GM21723 (cell line): ENCODE measurements at regions not wholly inside any gene's neighbourhood (a gene's known extent, or its start where the extent isn't known, plus 50 kb on each side); places are given as distances from the start of the nearest gene placed in this dataset.

Experiments used
- ATAC-seq: cut with Tn5 transposase; IDR thresholded peaks from one replicate; pipeline ENCODE4 v1.9.1; 2021; ENCODE audit warnings: mild to moderate bottlenecking, moderate library complexity; ENCODE audit not compliant: unreplicated experiment

- no peak for ATAC-seq
Measured at GRCh38 chr11:115724666-115725065, 220.5 kb upstream of the CADM1 start.

- no peak for ATAC-seq
Measured at GRCh38 chr11:115722711-115723110, 218.5 kb upstream of the CADM1 start.

- no peak for ATAC-seq
Measured at GRCh38 chr11:115721296-115721995, 217.2 kb upstream of the CADM1 start.

- ATAC-seq = no peak
Measured at GRCh38 chr11:115720602-115721245, 216.5 kb upstream of the CADM1 start.

- no peak for ATAC-seq
Measured at GRCh38 chr11:115718945-115719344, 214.7 kb upstream of the CADM1 start.

- no peak for ATAC-seq
Measured at GRCh38 chr11:115718106-115718505, 213.9 kb upstream of the CADM1 start.

GRCh38 chr11:115716601-115717529 lies 212.7 kb upstream of the CADM1 start:
- ATAC-seq = no peak

- ATAC-seq = no peak
Measured at GRCh38 chr11:115716080-115716479, 211.9 kb upstream of the CADM1 start.

- no peak for ATAC-seq
Measured at GRCh38 chr11:115715251-115715770, 211.1 kb upstream of the CADM1 start.

GRCh38 chr11:115712296-115712695 lies 208.1 kb upstream of the CADM1 start:
- ATAC-seq = no peak

GRCh38 chr11:115710980-115711379 lies 206.8 kb upstream of the CADM1 start:
- no peak for ATAC-seq

- no peak for ATAC-seq
Measured at GRCh38 chr11:115710426-115710825, 206.2 kb upstream of the CADM1 start.

- ATAC-seq = no peak
Measured at GRCh38 chr11:115709297-115709696, 205.1 kb upstream of the CADM1 start.

- ATAC-seq = no peak
Measured at GRCh38 chr11:115707180-115707905, 203.1 kb upstream of the CADM1 start.

GRCh38 chr11:115706626-115707135 lies 202.5 kb upstream of the CADM1 start:
- ATAC-seq = no peak

- ATAC-seq = no peak
Measured at GRCh38 chr11:115705200-115705599, 201.0 kb upstream of the CADM1 start.

- no peak for ATAC-seq
Measured at GRCh38 chr11:115700981-115701875, 197.0 kb upstream of the CADM1 start.

- ATAC-seq = no peak
Measured at GRCh38 chr11:115700496-115700895, 196.3 kb upstream of the CADM1 start.

- no peak for ATAC-seq
Measured at GRCh38 chr11:115699733-115700132, 195.5 kb upstream of the CADM1 start.
